Central memory CD8-positive, alpha-beta T cell (primary cell): ENCODE measurements at regions not wholly inside any gene's neighbourhood (a gene's known extent, or its start where the extent isn't known, plus 50 kb on each side); places are given as distances from the start of the nearest gene placed in this dataset.

Source experiments
- ATAC-seq: fragments of 150-1000 bp; cut with Tn5 transposase; replicated peaks from 2 replicates; pipeline ENCODE4 v1.10.0; 2022; ENCODE audit warnings: mild to moderate bottlenecking, moderate FRiP score, moderate number of reproducible peaks; ENCODE audit not compliant: poor library complexity, severe bottlenecking; ENCODE audit errors: extremely low read depth
- DNase-seq, 2 donors: peaks; one replicate each; pipeline ENCODE4 v3.0.0; 2021; ENCODE audit warnings: low spot score in 2 of 2
- H3K27ac Mint-ChIP-seq: one replicate; pipeline ENCODE4 v1.8.0; 2022; ENCODE audit warnings: low read depth, mild to moderate bottlenecking, moderate library complexity, mixed read lengths
- H3K27me3 Mint-ChIP-seq: one replicate; pipeline ENCODE4 v1.8.0; 2022; ENCODE audit warnings: mixed read lengths
- H3K36me3 Mint-ChIP-seq: one replicate; pipeline ENCODE4 v1.8.0; 2022; ENCODE audit warnings: mild to moderate bottlenecking, moderate library complexity, mixed read lengths; ENCODE audit not compliant: insufficient read depth
- H3K4me1 Mint-ChIP-seq: one replicate; pipeline ENCODE4 v1.8.0; 2022; ENCODE audit warnings: mixed read lengths
- H3K4me3 Mint-ChIP-seq: one replicate; pipeline ENCODE4 v1.8.0; 2022; ENCODE audit warnings: mild to moderate bottlenecking, moderate library complexity, mixed read lengths
- H3K9me3 Mint-ChIP-seq: one replicate; pipeline ENCODE4 v1.8.0; 2022; ENCODE audit warnings: mixed read lengths

DNA sequence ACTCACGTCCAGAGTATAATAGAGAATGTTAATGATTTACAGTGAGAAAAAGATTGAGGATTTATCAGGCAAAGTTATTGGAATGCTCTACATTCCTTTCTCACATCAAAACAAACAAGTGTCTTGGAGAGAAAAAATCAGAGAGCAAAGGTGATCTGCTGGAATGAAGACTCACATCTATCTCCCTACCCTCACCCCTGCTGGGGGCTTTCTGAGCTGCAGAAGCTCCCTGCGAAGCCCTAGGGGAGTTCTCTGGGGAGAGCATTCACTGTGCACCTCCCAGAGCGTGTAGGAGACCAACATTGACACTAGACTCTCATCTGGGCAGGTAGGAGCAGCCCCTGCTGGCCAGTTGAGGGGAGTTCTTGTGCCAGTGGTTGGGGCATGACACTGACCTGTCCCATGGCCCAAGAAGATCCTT lies 76.6 kb upstream of the ADAMTS16 start:
- Mint-ChIP-seq H3K36me3 (no peaks in the 10 kb centered on the region), H3K4me3 (no peak overlapping the region), H3K27ac (no peak overlapping the region), H3K4me1 (no peaks in the 10 kb centered on the region), H3K27me3 (no peaks in the 10 kb centered on the region), H3K9me3 (peaks cover 18% of the 10 kb centered on the region)
- ATAC-seq (no peak), DNase-seq (no peak)

DNA sequence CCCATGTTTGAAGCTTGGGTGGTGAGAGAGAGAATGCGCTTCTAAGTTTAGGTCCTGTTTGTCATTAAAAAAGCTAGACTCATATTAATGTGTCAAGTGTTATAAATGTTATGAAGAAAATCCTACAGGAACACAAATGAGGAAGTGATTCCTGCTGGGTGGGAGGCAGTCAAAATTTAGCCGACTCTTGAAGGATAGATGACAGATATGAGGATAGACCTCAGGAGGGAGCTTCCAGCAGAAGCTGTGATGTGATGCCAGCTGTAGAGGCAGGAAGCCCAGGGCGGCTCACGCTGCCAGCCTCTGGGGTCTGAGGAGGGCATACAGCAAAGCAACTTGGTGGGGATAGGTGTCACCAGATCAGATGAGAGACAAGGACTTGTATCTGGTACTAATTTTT lies 74.7 kb upstream of the ADAMTS16 start:
- Mint-ChIP-seq H3K4me3 (no peak overlapping the region), H3K9me3 (peaks cover 12% of the 10 kb centered on the region), H3K27ac (no peak overlapping the region), H3K27me3 (no peaks in the 10 kb centered on the region), H3K36me3 (no peaks in the 10 kb centered on the region), H3K4me1 (no peaks in the 10 kb centered on the region)
- no peak for ATAC-seq
- DNase-seq, result no peak

DNA sequence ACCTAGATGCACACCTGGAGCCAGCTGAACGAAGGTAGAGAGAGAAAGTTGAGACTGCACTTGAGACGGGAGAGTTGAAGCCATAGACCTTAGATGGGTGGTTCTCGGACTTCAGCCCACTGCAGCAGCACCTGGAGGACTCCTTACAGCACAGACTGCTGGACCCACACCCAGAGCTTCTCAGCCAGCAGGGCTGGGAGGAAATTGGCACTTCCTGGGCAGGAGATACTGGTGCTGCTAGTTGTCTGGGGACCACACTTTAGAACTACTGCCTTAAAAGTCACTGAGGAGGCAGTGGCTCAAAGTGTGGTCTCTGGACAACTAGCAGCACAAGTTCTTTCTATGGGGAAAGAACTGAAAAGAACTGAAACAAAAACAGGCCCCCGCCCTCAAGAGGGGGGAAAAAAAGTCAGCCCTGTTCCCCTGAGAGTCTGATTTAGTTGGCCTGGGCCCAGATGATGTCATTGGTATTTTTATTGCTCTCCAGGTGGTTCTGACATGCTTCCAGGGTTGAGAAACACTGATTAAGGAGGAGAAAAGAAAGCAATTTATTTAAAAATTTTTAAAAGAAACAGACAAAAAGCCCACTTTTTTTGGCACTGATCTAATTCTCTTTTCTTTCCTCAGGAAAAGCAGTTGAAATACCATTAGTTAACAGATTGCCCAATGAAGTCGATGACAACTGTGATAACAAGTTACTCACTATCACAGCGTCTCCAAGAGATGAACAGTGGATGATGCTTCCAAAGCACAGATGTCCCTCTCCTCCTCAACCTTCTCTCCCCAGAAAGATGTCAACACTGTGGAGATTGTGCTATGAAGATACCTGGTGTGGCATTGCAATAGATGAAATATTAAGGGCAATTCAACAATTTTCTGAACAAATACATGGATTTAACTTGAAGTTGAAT lies 73.6 kb upstream of the ADAMTS16 start:
- Mint-ChIP-seq H3K4me3 (no peak overlapping the region), H3K27me3 (no peaks in the 10 kb centered on the region), H3K4me1 (no peaks in the 10 kb centered on the region), H3K36me3 (no peaks in the 10 kb centered on the region), H3K27ac (no peak overlapping the region), H3K9me3 (peaks cover 12% of the 10 kb centered on the region)
- DNase-seq (no peak), ATAC-seq (no peak)

DNA sequence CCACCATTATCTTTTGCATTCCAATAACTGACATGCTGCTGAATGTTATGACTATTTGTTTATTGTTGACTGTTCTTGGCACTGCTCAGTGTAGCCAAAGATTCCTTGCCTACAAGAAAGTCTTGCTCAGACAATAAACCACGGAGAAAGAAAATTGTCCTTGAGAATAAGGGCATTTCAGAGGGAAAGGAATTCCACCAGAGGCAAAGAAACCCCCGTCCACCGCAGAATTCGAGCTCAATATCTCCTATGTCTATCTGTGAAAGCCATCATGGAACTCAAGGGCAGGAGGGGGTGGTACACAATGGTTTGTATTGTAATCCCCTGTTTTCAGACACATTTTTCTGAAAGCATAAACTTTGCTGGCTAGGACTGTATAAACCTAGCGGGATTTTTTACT lies 70.3 kb upstream of the ADAMTS16 start:
- Mint-ChIP-seq H3K9me3 (peaks cover 18% of the 10 kb centered on the region), H3K4me3 (no peak overlapping the region), H3K27ac (no peak overlapping the region), H3K27me3 (no peaks in the 10 kb centered on the region), H3K4me1 (no peaks in the 10 kb centered on the region), H3K36me3 (no peaks in the 10 kb centered on the region)
- no peak for ATAC-seq
- no peak for DNase-seq

DNA sequence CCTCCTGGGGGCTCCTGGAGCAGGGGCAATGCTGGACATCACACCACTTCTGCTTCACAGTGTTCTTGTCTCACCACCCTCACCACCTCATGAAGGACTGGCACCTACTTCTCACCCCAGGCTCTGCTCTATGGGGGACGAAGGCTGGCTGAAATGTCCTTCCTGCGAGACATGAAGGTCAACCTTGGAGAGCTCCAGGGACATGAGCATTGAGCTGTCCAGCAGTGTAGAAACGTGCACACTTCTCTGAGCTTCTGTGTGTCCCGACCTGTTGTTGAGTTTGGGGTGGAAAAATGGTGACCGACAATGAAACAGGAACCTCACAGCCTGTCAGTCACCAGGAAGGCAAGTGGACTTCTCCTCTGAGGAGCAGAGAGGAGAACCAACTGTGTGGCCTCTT lies 68.6 kb upstream of the ADAMTS16 start:
- no peak for ATAC-seq
- no peak overlapping the region for H3K4me3 Mint-ChIP-seq

DNA sequence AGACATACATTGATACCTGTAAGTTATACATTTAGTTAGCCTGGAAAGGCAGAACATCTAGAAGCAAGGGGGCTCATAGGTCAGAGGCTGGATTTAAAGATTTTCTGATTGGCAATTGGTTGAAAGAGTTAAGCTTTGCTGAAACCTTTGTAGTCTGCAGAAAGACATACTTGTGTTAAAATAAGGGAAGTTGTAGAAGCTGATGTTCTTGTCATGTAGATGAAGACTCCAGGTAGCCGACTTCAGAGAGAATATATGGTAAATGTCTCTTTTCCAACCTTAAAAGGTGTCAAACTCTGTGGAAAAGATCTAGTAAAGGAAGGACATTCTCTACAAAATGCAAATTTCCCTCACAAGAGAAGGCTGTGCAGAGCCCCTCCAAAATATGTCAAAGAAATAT lies 62.9 kb upstream of the ADAMTS16 start:
- ATAC-seq, result no peak
- peaks cover 3% of the 10 kb centered on the region for H3K36me3 Mint-ChIP-seq
- H3K27me3 Mint-ChIP-seq, result peaks cover 9% of the 10 kb centered on the region
- no peak for DNase-seq
- H3K4me3 Mint-ChIP-seq, result no peak overlapping the region
- H3K9me3 Mint-ChIP-seq, result peaks cover 11% of the 10 kb centered on the region
- no peaks in the 10 kb centered on the region for H3K4me1 Mint-ChIP-seq
- H3K27ac Mint-ChIP-seq, result no peak overlapping the region

More for the DNA sequence above, 68.6 kb upstream of the ADAMTS16 start:
- peaks cover 9% of the 10 kb centered on the region for H3K27me3 Mint-ChIP-seq
- H3K4me1 Mint-ChIP-seq, result no peaks in the 10 kb centered on the region
- H3K27ac Mint-ChIP-seq, result no peak overlapping the region
- peaks cover 11% of the 10 kb centered on the region for H3K9me3 Mint-ChIP-seq
- H3K36me3 Mint-ChIP-seq, result no peaks in the 10 kb centered on the region
- DNase-seq, result no peak

DNA sequence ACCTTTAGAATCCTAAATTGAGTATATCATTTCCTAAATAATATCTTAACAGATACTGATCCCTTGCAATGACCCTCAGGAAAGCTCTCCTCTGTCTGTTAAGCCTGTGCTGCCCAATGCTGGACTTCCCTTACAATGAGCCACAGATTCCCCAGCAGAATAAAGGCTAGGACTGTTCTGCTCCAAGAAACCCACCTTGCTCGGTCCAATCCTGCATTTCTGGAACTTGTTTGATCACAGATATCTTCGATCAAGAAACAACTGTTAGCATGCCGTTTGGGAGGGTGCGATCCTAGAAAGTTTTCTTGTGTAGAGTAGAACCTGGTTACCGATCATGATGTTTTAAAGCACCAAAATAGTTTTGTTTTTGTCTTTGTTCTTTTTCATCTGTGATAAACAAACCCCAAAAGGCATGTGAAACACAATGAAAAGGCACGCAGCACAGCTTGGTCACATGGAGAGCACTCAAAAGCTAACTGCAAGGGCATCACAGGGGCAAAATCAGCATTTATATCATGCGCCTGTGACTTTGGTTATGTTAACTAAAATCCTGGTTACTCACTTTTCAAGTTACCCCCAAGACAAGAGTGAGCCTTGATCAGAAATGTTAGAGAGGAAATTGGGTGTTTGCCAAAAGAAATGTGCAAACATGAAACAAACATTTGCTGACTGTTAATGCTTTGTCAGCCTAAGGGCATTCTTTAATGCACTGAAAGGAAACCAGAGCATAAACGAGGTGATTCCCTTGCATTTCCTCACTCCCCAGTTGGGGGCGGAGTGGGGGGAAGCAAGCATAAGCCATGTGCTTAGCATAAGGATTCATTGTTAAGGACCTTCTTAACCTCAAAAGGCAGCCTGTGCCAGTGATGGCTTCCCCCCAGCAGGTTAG lies 61.9 kb upstream of the ADAMTS16 start:
- Mint-ChIP-seq H3K4me3 (no peak overlapping the region), H3K27ac (no peak overlapping the region), H3K27me3 (peaks cover 9% of the 10 kb centered on the region), H3K9me3 (peaks cover 5% of the 10 kb centered on the region), H3K4me1 (no peaks in the 10 kb centered on the region), H3K36me3 (peaks cover 3% of the 10 kb centered on the region)
- ATAC-seq (no peak), DNase-seq (no peak)

DNA sequence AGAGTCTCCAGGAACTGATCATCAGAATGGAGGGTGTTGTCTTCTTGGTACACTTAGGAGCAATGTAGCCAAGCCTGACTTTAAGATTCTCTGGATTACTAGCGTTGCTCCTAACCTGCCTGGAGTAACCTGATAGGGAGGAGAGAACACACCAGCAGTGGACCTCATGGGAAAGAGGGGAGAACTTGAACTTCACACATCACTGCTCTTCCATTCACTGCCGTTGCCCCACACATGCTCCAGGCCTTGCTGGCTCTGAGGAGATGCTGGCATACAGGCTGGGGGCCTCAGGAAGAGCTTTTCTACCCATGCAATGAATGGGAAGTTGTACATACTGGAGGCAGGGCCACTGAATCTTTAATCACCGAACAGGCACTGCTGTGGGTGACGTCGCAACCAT lies 60.3 kb upstream of the ADAMTS16 start:
- Mint-ChIP-seq H3K4me1 (no peaks in the 10 kb centered on the region), H3K36me3 (peaks cover 3% of the 10 kb centered on the region), H3K27ac (no peak overlapping the region), H3K4me3 (no peak overlapping the region), H3K27me3 (peaks cover 9% of the 10 kb centered on the region), H3K9me3 (peaks cover 5% of the 10 kb centered on the region)
- no peak for ATAC-seq
- DNase-seq, result no peak

DNA sequence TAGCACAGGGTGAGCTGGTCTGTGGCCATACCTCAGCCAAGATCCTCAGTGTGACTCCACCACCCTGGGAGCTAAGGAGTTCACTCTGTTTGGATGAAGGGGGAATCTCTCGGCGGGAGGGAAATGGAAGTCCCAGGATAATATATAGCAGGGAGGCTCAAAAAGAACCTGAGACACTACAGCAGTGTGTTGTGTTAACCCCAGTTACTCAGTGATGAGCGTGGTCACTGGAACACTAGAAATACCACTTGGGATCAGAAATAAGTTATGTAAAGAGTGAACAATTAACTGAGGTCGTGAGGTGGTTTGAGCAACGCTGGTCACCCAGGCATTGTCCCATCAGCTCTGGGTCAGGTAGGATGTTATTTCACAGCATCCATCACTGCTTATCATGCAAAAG lies 59.3 kb upstream of the ADAMTS16 start:
- H3K9me3 Mint-ChIP-seq, result peaks cover 5% of the 10 kb centered on the region
- ATAC-seq (no peak), DNase-seq (no peak)
- H3K36me3 Mint-ChIP-seq, result peaks cover 3% of the 10 kb centered on the region
- no peaks in the 10 kb centered on the region for H3K4me1 Mint-ChIP-seq
- H3K27me3 Mint-ChIP-seq, result peaks cover 8% of the 10 kb centered on the region
- H3K27ac Mint-ChIP-seq, result no peak overlapping the region
- H3K4me3 Mint-ChIP-seq, result no peak overlapping the region

DNA sequence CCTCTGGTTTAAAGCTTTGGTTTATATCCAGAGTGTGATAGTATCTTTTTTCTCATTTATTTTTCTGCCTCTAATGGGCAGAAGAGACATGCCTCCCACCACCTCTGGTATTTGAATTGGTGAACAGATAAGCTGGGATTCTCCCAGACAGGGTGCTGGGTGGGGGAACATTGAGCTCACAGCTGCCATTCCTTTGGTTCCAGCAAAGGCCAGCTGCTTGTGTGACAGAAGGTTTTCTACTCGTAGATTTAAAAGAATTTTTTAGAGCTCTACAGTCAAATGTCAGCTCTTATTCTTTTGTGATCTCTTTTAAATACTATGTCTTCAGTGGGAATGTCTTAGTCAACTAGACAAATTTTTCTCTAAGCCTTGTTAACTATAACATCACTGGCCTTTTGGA lies 54.7 kb upstream of the ADAMTS16 start:
- Mint-ChIP-seq H3K27ac (no peak overlapping the region), H3K27me3 (no peaks in the 10 kb centered on the region), H3K4me1 (no peaks in the 10 kb centered on the region), H3K4me3 (no peak overlapping the region), H3K36me3 (peaks cover 3% of the 10 kb centered on the region), H3K9me3 (no peaks in the 10 kb centered on the region)
- ATAC-seq (no peak), DNase-seq (no peak)

DNA sequence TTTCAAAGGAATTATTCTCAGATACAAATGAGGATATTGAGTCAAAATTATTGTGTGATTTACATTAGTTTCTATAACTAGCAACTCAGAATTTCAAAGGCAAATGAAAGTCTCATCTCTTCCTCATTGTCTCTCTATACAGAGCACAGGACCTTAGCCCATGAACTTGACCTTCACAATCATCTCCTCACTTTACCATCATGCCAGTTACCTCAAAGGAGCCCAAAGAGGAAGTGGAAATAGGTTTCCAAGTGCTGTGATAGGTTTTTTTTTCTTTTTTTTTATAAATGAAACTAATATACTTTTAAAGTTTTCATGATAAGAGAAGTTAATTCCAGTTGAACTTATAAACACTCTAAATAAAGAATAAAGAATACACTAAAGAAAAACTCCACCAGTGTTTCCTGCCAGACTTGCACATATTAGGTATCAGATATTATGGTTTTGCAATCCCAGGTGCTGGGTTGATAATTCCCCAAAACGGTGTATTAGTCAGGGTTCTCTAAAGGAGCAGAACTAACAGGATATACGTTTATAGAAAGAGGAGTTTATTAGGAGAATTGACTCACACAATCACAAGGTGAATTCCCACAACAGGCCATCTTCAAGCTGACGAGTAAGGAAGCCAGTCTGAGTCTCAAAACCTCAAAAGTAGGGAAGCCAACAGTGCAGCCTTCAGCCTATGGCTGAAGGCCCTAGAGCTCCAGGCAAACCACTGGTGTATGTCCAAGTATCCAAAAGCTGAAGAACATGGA lies 50.1 kb upstream of the ADAMTS16 start:
- no peaks in the 10 kb centered on the region for H3K36me3 Mint-ChIP-seq
- DNase-seq (no peak), ATAC-seq (no peak)
- no peaks in the 10 kb centered on the region for H3K4me1 Mint-ChIP-seq
- H3K27me3 Mint-ChIP-seq, result no peaks in the 10 kb centered on the region
- H3K9me3 Mint-ChIP-seq, result peaks cover 5% of the 10 kb centered on the region
- no peak overlapping the region for H3K27ac Mint-ChIP-seq
- H3K4me3 Mint-ChIP-seq, result no peak overlapping the region
